NCI-H1436 treated with DMSO at 0.1 percent for 48 hours (cell line): ENCODE measurements at regions not wholly inside any gene's neighbourhood (a gene's known extent, or its start where the extent isn't known, plus 50 kb on each side); places are given as distances from the start of the nearest gene placed in this dataset.

Experiments used
- DNase-seq: peaks from one replicate; lab custom pipeline; 2025; lab: John Stamatoyannopoulos, UW

GRCh38 chr2:234676109-234676782, 179.4 kb upstream of the ARL4C start:
- DNase-seq, result peak; percentile 88

- no peak for DNase-seq
Measured at GRCh38 chr2:234674781-234675201, 177.9 kb upstream of the ARL4C start.

GRCh38 chr2:234673961-234674759, 177.3 kb upstream of the ARL4C start:
- no peak for DNase-seq

GRCh38 chr2:234673501-234673900, 176.6 kb upstream of the ARL4C start:
- DNase-seq, result no peak

GRCh38 chr2:234672498-234673150, 175.7 kb upstream of the ARL4C start:
- no peak for DNase-seq

GRCh38 chr2:234671716-234672115, 174.8 kb upstream of the ARL4C start:
- no peak for DNase-seq

GRCh38 chr2:234671231-234671630, 174.3 kb upstream of the ARL4C start:
- no peak for DNase-seq

GRCh38 chr2:234670806-234671205, 173.9 kb upstream of the ARL4C start:
- DNase-seq, result no peak

- no peak for DNase-seq
Measured at GRCh38 chr2:234670052-234670451, 173.2 kb upstream of the ARL4C start.

- no peak for DNase-seq
Measured at GRCh38 chr2:234669621-234670020, 172.7 kb upstream of the ARL4C start.

GRCh38 chr2:234669001-234669400, 172.1 kb upstream of the ARL4C start:
- DNase-seq, result no peak

- DNase-seq, result no peak
Measured at GRCh38 chr2:234666911-234667310, 170.0 kb upstream of the ARL4C start.

GRCh38 chr2:234665304-234665703, 168.4 kb upstream of the ARL4C start:
- DNase-seq, result no peak

GRCh38 chr2:234661849-234662248, 165.0 kb upstream of the ARL4C start:
- no peak for DNase-seq

- no peak for DNase-seq
Measured at GRCh38 chr2:234661175-234661574, 164.3 kb upstream of the ARL4C start.

GRCh38 chr2:234655706-234656105, 158.8 kb upstream of the ARL4C start:
- DNase-seq, result no peak

- no peak for DNase-seq
Measured at GRCh38 chr2:234650911-234651310, 154.0 kb upstream of the ARL4C start.

- no peak for DNase-seq
Measured at GRCh38 chr2:234649951-234650350, 153.1 kb upstream of the ARL4C start.

- no peak for DNase-seq
Measured at GRCh38 chr2:234643407-234643806, 146.5 kb upstream of the ARL4C start.

- no peak for DNase-seq
Measured at GRCh38 chr2:234641086-234641485, 144.2 kb upstream of the ARL4C start.

GRCh38 chr2:234640657-234641056, 143.8 kb upstream of the ARL4C start:
- no peak for DNase-seq

GRCh38 chr2:234638966-234639365, 142.1 kb upstream of the ARL4C start:
- no peak for DNase-seq

GRCh38 chr2:234635284-234635683, 138.4 kb upstream of the ARL4C start:
- DNase-seq, result no peak
